Spleen (tissue), 7 donors: ENCODE measurements at regions not wholly inside any gene's neighbourhood (a gene's known extent, or its start where the extent isn't known, plus 50 kb on each side); places are given as distances from the start of the nearest gene placed in this dataset.

Source experiments
- CTCF ChIP-seq, 11 experiments: fragments of 200-600 bp in 7 of 11; fragments of 450-650 bp in 4 of 11; sonication (generic) in 4 of 11; IDR thresholded peaks in 8 of 11; conservative IDR thresholded peaks in 3 of 11; 1 replicate in 7 of 11; 2 replicates in 4 of 11; pipeline versions ENCODE4 v1.4.0 to v1.8.0; 2016 to 2021; ENCODE audit warnings: antibody characterized with exemption in 11 of 11, inconsistent platforms in 4 of 11, mild to moderate bottlenecking in 1 of 11
- POLR2A ChIP-seq, 3 donors: fragments of 450-650 bp; IDR thresholded peaks; one replicate each; pipeline ENCODE4 v1.5.1; 2017; ENCODE audit warnings: antibody characterized with exemption in 3 of 3, mild to moderate bottlenecking in 1 of 3
- donor health status: DM: no; HTN: no; CAD: no; lungs with moderate emphysema.
- donor health status: DM: no; HTN: no; CAD: no.
- donor health status: DM: no; HTN: no; CAD: no.

GRCh38 chr10:3538291-3538655 is 246.7 kb downstream of the KLF6 start:
- TF ChIP-seq CTCF (IDR thresholded peaks at IDR 0.05 in 8 of 11, conservative IDR thresholded peaks at IDR 0.05 in 3 of 11) (no peak), POLR2A (IDR thresholded peaks at IDR 0.05) (no peak)
